IPS-15b (cell line): ENCODE measurements at regions not wholly inside any gene's neighbourhood (a gene's known extent, or its start where the extent isn't known, plus 50 kb on each side); places are given as distances from the start of the nearest gene placed in this dataset.

ENCODE experiments used
- H3K27me3 ChIP-seq: one replicate; pipeline ENCODE4 v1.6.1; 2013; ENCODE audit warnings: low read length; ENCODE audit not compliant: control insufficient read depth, insufficient read depth
- H3K36me3 ChIP-seq: one replicate; pipeline ENCODE4 v1.6.1; 2013; ENCODE audit warnings: low read length; ENCODE audit not compliant: control insufficient read depth, insufficient read depth
- H3K4me1 ChIP-seq: one replicate; pipeline ENCODE4 v1.6.1; 2013; ENCODE audit warnings: mild to moderate bottlenecking, low read length; ENCODE audit not compliant: control insufficient read depth, insufficient read depth
- H3K4me3 ChIP-seq: one replicate; pipeline ENCODE4 v1.5.1; 2013; ENCODE audit warnings: low read depth, low read length
- H3K9ac ChIP-seq: one replicate; pipeline ENCODE4 v1.6.1; 2013; ENCODE audit warnings: low read depth, mild to moderate bottlenecking, low read length
- H3K9me3 ChIP-seq: one replicate; pipeline ENCODE4 v1.6.1; 2013; ENCODE audit warnings: mild to moderate bottlenecking, low read length; ENCODE audit not compliant: control insufficient read depth, insufficient read depth

- H3K36me3 ChIP-seq = no peaks in the 10 kb centered on the region
- H3K9ac ChIP-seq = no peak overlapping the region
- peaks cover 12% of the 10 kb centered on the region for H3K4me1 ChIP-seq
- no peaks in the 10 kb centered on the region for H3K9me3 ChIP-seq
- H3K4me3 ChIP-seq = no peak overlapping the region
- no peaks in the 10 kb centered on the region for H3K27me3 ChIP-seq
Observed at GRCh38 chr12:116385486-116386217, 108.2 kb upstream of the MED13L start.

- no peak overlapping the region for H3K9ac ChIP-seq
- H3K4me1 ChIP-seq = peaks cover 3% of the 10 kb centered on the region
- H3K4me3 ChIP-seq = no peak overlapping the region
- H3K27me3 ChIP-seq = no peaks in the 10 kb centered on the region
- H3K36me3 ChIP-seq = no peaks in the 10 kb centered on the region
- H3K9me3 ChIP-seq = no peaks in the 10 kb centered on the region
Observed at GRCh38 chr12:116389326-116389725, 111.8 kb upstream of the MED13L start.

- Histone ChIP-seq H3K4me1 (no peaks in the 10 kb centered on the region), H3K9me3 (no peaks in the 10 kb centered on the region), H3K36me3 (no peaks in the 10 kb centered on the region), H3K9ac (no peak overlapping the region), H3K27me3 (no peaks in the 10 kb centered on the region), H3K4me3 (no peak overlapping the region)
Observed at GRCh38 chr12:116389990-116390389, 112.5 kb upstream of the MED13L start.

GRCh38 chr12:116390401-116391335 is 113.2 kb upstream of the MED13L start:
- H3K4me1 ChIP-seq = no peaks in the 10 kb centered on the region
- H3K9me3 ChIP-seq = no peaks in the 10 kb centered on the region
- H3K27me3 ChIP-seq = no peaks in the 10 kb centered on the region
- H3K4me3 ChIP-seq = no peak overlapping the region
- no peak overlapping the region for H3K9ac ChIP-seq
- H3K36me3 ChIP-seq = no peaks in the 10 kb centered on the region

GRCh38 chr12:116391501-116391900 is 114.0 kb upstream of the MED13L start:
- no peak overlapping the region for H3K9ac ChIP-seq
- no peaks in the 10 kb centered on the region for H3K9me3 ChIP-seq
- no peaks in the 10 kb centered on the region for H3K27me3 ChIP-seq
- H3K36me3 ChIP-seq = no peaks in the 10 kb centered on the region
- no peaks in the 10 kb centered on the region for H3K4me1 ChIP-seq
- H3K4me3 ChIP-seq = no peak overlapping the region

GRCh38 chr12:116392061-116392460 is 114.6 kb upstream of the MED13L start:
- Histone ChIP-seq H3K9me3 (no peaks in the 10 kb centered on the region), H3K36me3 (no peaks in the 10 kb centered on the region), H3K27me3 (no peaks in the 10 kb centered on the region), H3K4me1 (no peaks in the 10 kb centered on the region), H3K9ac (no peak overlapping the region), H3K4me3 (no peak overlapping the region)

GRCh38 chr12:116393255-116393654 is 115.8 kb upstream of the MED13L start:
- H3K4me1 ChIP-seq = no peaks in the 10 kb centered on the region
- no peak overlapping the region for H3K4me3 ChIP-seq
- H3K9ac ChIP-seq = no peak overlapping the region
- H3K9me3 ChIP-seq = no peaks in the 10 kb centered on the region
- H3K36me3 ChIP-seq = no peaks in the 10 kb centered on the region
- no peaks in the 10 kb centered on the region for H3K27me3 ChIP-seq

GRCh38 chr12:116393859-116394650 is 116.6 kb upstream of the MED13L start:
- Histone ChIP-seq H3K9me3 (no peaks in the 10 kb centered on the region), H3K9ac (no peak overlapping the region)

GRCh38 chr12:116395396-116395795 is 117.9 kb upstream of the MED13L start:
- no peaks in the 10 kb centered on the region for H3K4me1 ChIP-seq
- no peaks in the 10 kb centered on the region for H3K36me3 ChIP-seq
- no peaks in the 10 kb centered on the region for H3K9me3 ChIP-seq
- H3K4me3 ChIP-seq = no peak overlapping the region
- no peaks in the 10 kb centered on the region for H3K27me3 ChIP-seq
- H3K9ac ChIP-seq = no peak overlapping the region

More at GRCh38 chr12:116393859-116394650, 116.6 kb upstream of the MED13L start:
- Histone ChIP-seq H3K4me1 (no peaks in the 10 kb centered on the region), H3K36me3 (no peaks in the 10 kb centered on the region), H3K27me3 (no peaks in the 10 kb centered on the region), H3K4me3 (no peak overlapping the region)

- no peaks in the 10 kb centered on the region for H3K4me1 ChIP-seq
- H3K36me3 ChIP-seq = no peaks in the 10 kb centered on the region
- no peak overlapping the region for H3K4me3 ChIP-seq
- no peaks in the 10 kb centered on the region for H3K9me3 ChIP-seq
- H3K27me3 ChIP-seq = no peaks in the 10 kb centered on the region
- H3K9ac ChIP-seq = no peak overlapping the region
Observed at GRCh38 chr12:116397148-116397547, 119.7 kb upstream of the MED13L start.

GRCh38 chr12:116398193-116398592 is 120.7 kb upstream of the MED13L start:
- Histone ChIP-seq H3K27me3 (no peaks in the 10 kb centered on the region), H3K9me3 (no peaks in the 10 kb centered on the region), H3K36me3 (no peaks in the 10 kb centered on the region), H3K9ac (no peak overlapping the region), H3K4me3 (no peak overlapping the region), H3K4me1 (no peaks in the 10 kb centered on the region)
